HepG2 (cell line): ENCODE measurements at regions not wholly inside any gene's neighbourhood (a gene's known extent, or its start where the extent isn't known, plus 50 kb on each side); places are given as distances from the start of the nearest gene placed in this dataset.

Experiments
- ATAC-seq: fragments of 200-7000 bp; cut with Tn5 transposase; 3 replicates; pipeline ENCODE4 v1.9.1; 2020; ENCODE audit warnings: mild to moderate bottlenecking, moderate library complexity
- BruUV-seq: library from RNA; stranded (reverse); fragments of 400-500 nt; replicated peaks from 2 replicates; lab custom pipeline; 2021; lab: Mats Ljungman, UMichigan
- CTCF ChIA-PET: fragments of 300-600 bp; formaldehyde crosslinking; extraction: SDS; loops from one replicate; lab custom pipeline; 2021; ENCODE audit warnings: low total read pairs, inconsistent platforms, low intra/inter-chr PET ratio; lab: Yijun Ruan, JAX
- POLR2A ChIA-PET: fragments of 350-600 bp; sonication (Branson Sonifier 250); formaldehyde crosslinking; loops from one replicate; lab custom pipeline; 2020; ENCODE audit warnings: antibody characterized with exemption, inconsistent platforms; lab: Yijun Ruan, JAX
- DNase-seq: peaks from one replicate; pipeline ENCODE4 v3.0.0-alpha.2; 2015; ENCODE audit warnings: low spot score
- FAIRE-seq: peaks from 3 replicates; lab custom pipeline; 2011; peaks lifted over from hg19 to GRCh38; lab: Jason Lieb, UNC
- H2AFZ ChIP-seq: one replicate; pipeline ENCODE4 v1.6.1; 2011; ENCODE audit warnings: low read length, inconsistent platforms
- H3K27ac ChIP-seq: fragments of 300-600 bp; 3 replicates; pipeline ENCODE4 v1.8.0; 2011; ENCODE audit warnings: mixed run types, mild to moderate bottlenecking, mixed read lengths, low read length, inconsistent platforms; ENCODE audit not compliant: insufficient read depth; ENCODE audit errors: extremely low read length
- H3K27me3 ChIP-seq, 2 experiments: fragments of 200-600 bp in 1 of 2; 2 replicates in 1 of 2; 3 replicates in 1 of 2; pipeline versions ENCODE4 v1.6.0 to v1.8.0; 2011; ENCODE audit warnings: low read length in 2 of 2, mild to moderate bottlenecking in 2 of 2, moderate library complexity in 2 of 2, inconsistent platforms in 1 of 2; ENCODE audit not compliant: insufficient read depth in 2 of 2, control insufficient read depth in 1 of 2
- H3K36me3 ChIP-seq, 2 experiments: fragments of 200-600 bp in 1 of 2; replicated peaks in 1 of 2; 2 replicates in 1 of 2; 3 replicates in 1 of 2; pipeline versions ENCODE4 v1.5.1 to v1.8.0; 2011; ENCODE audit warnings: low read length in 2 of 2, inconsistent platforms in 1 of 2; ENCODE audit not compliant: insufficient read depth in 2 of 2, control insufficient read depth in 1 of 2
- H3K4me1 ChIP-seq: 2 replicates; pipeline ENCODE4 v1.5.1; 2012; ENCODE audit warnings: low read length, inconsistent platforms; ENCODE audit not compliant: insufficient read depth
- H3K4me2 ChIP-seq: 2 replicates; pipeline ENCODE4 v1.6.0; 2011; ENCODE audit warnings: low read depth, low read length, inconsistent platforms
- H3K4me3 ChIP-seq, 3 experiments: fragments of 200-600 bp in 1 of 3; sonication (generic), shearing (Covaris generic) in 1 of 3; replicated peaks in 1 of 3; 2 replicates each; pipeline ENCODE4 v1.5.1; 2011 to 2016; ENCODE audit warnings: low read length in 3 of 3, inconsistent platforms in 2 of 3, low read depth in 2 of 3, mild to moderate bottlenecking in 2 of 3, control low read depth in 1 of 3, mixed read lengths in 1 of 3; ENCODE audit not compliant: insufficient read depth in 1 of 3
- H3K79me2 ChIP-seq: one replicate; pipeline ENCODE4 v1.6.1; 2011; ENCODE audit warnings: low read length, inconsistent platforms; ENCODE audit not compliant: insufficient read depth
- H3K9ac ChIP-seq: 2 replicates; pipeline ENCODE4 v1.6.0; 2011; ENCODE audit warnings: mild to moderate bottlenecking, low read depth, low read length, inconsistent platforms; ENCODE audit not compliant: insufficient read depth
- H3K9me3 ChIP-seq: 2 replicates; pipeline ENCODE4 v1.5.1; 2012; ENCODE audit warnings: mild to moderate bottlenecking, low read length
- H4K20me1 ChIP-seq: 2 replicates; pipeline ENCODE4 v1.6.0; 2011; ENCODE audit warnings: inconsistent platforms, mild to moderate bottlenecking, low read length, moderate library complexity; ENCODE audit not compliant: insufficient read depth
- E2F1 ChIP-seq: sonication (generic); formaldehyde crosslinking; IDR thresholded peaks from 2 replicates; pipeline ENCODE4 v1.5.0; 2020; ENCODE audit warnings: missing genetic modification reagents
- POLR2AphosphoS5 ChIP-seq: IDR thresholded peaks from 2 replicates; pipeline ENCODE4 v1.6.1; 2012; ENCODE audit warnings: low read depth, low read length
- STAT6 ChIP-seq: sonication (generic); formaldehyde crosslinking; IDR thresholded peaks from 2 replicates; pipeline ENCODE4 v1.4.0; 2020; ENCODE audit warnings: missing genetic modification reagents, mild to moderate bottlenecking, borderline replicate concordance
- TOE1 ChIP-seq: sonication (generic); formaldehyde crosslinking; IDR thresholded peaks from 2 replicates; pipeline ENCODE4 v1.4.0; 2020; ENCODE audit warnings: mild to moderate bottlenecking, missing genetic modification reagents
- ZNF20 ChIP-seq: sonication (generic); formaldehyde crosslinking; IDR thresholded peaks from 2 replicates; pipeline ENCODE4 v1.4.0; 2020; ENCODE audit warnings: mild to moderate bottlenecking, moderate library complexity, missing genetic modification reagents
- ZNF749 ChIP-seq: sonication (generic); formaldehyde crosslinking; IDR thresholded peaks from 2 replicates; pipeline ENCODE4 v1.8.0; 2022; ENCODE audit warnings: mild to moderate bottlenecking, missing genetic modification reagents, moderate library complexity, borderline replicate concordance
- ZSCAN22 ChIP-seq: sonication (generic); formaldehyde crosslinking; IDR thresholded peaks from 2 replicates; pipeline ENCODE4 v1.4.0; 2020; ENCODE audit warnings: mild to moderate bottlenecking, missing genetic modification reagents
- WGBS: methylation state at CpG from one replicate; pipeline ENCODE4 v1.1.6; 2017; ENCODE audit warnings: low lambda C conversion rate; 5-methylcytosine and 5-hydroxymethylcytosine counted together
- in situ Hi-C: cut with HindIII; loops from 2 replicates; pipeline ENCODE4 v1.10.0; 2017; ENCODE audit warnings: low pct_unique_long_range_greater_than_20kb; ENCODE audit not compliant: extremely low pct_ligation_motif_present
- intact Hi-C: fragments of 100-400 bp; cut with micrococcal nuclease; formaldehyde crosslinking; loops from one replicate; pipeline ENCODE4 v1.10.0; 2022; ENCODE audit not compliant: unreplicated experiment

- no peak for TF ChIP-seq E2F1 (CRISPR knock-in tag)
- no peak for TF ChIP-seq STAT6 (CRISPR knock-in tag)
These were observed 82.2 kb downstream of the RPS6KA4 start (continued) for GRCh38 chr11:64441127-64441526.

GRCh38 chr11:64443001-64443400 is 84.0 kb downstream of the RPS6KA4 start:
- no peak overlapping the region for H2AFZ ChIP-seq
- ATAC-seq, result no peak
- no peak for TF ChIP-seq ZNF20 (CRISPR knock-in tag)
- no peak for TF ChIP-seq TOE1
- no peak for TF ChIP-seq ZNF749 (CRISPR knock-in tag)
- no peak for TF ChIP-seq ZSCAN22
- TF ChIP-seq POLR2AphosphoS5, result no peak
- intact Hi-C loops (no loop called here), in situ Hi-C loops (loop anchor here (10.0 kb wide), 1 partner anchor 212 kb away; no protein-coding TSS in a partner anchor)
- ChIA-PET CTCF (no interaction called here), POLR2A (no interaction called here)
- no peak overlapping the region for H3K27ac ChIP-seq
- no peak for FAIRE-seq
- 31% methylated on average over 5 of the region's 5 CpGs for WGBS
- H3K4me2 ChIP-seq, result no peak overlapping the region
- H3K4me1 ChIP-seq, result peaks cover 2% of the 10 kb centered on the region
- H3K9me3 ChIP-seq, result no peaks in the 10 kb centered on the region
- no peaks in the 10 kb centered on the region for H3K36me3 ChIP-seq
- no peaks in the 10 kb centered on the region for H4K20me1 ChIP-seq
- no TSS peak for BruUV-seq
- no peak for DNase-seq
- H3K9ac ChIP-seq, result no peak overlapping the region
- peaks cover 9 to 55% of the 10 kb centered on the region in 2 experiments; a peak in 4 of 5 replicates for H3K27me3 ChIP-seq
- H3K79me2 ChIP-seq, result no peaks in the 10 kb centered on the region
- H3K4me3 ChIP-seq, result no peak overlapping the region
